Kidney (tissue), 13 donors: ENCODE measurements at regions not wholly inside any gene's neighbourhood (a gene's known extent, or its start where the extent isn't known, plus 50 kb on each side); places are given as distances from the start of the nearest gene placed in this dataset.
"Not testable (repeated sequence)": the region's sequence is repeated elsewhere in the genome, so short reads cannot be mapped to it uniquely, and the experiment has no call there.

ENCODE experiments used
- DNase-seq, 5 donors: peaks; one replicate each; pipeline ENCODE4 v3.0.0-alpha.2; 2013 to 2020
- FAIRE-seq: peaks from 2 replicates; lab custom pipeline; 2012; peaks lifted over from hg19 to GRCh38; lab: Jason Lieb, UNC
- H3K27ac ChIP-seq, 2 donors: one replicate each; pipeline ENCODE4 v1.7.0; 2013; ENCODE audit warnings: low read depth in 2 of 2, low read length in 2 of 2, inconsistent platforms in 1 of 2
- H3K27me3 ChIP-seq: one replicate; pipeline ENCODE4 v1.7.1; 2013; ENCODE audit warnings: low read length, inconsistent platforms; ENCODE audit not compliant: control insufficient read depth, insufficient read depth
- H3K36me3 ChIP-seq, 3 donors: one replicate each; pipeline versions ENCODE4 v1.7.0 to v1.7.1; 2013; ENCODE audit warnings: low read length in 3 of 3, control low read depth in 1 of 3, inconsistent platforms in 1 of 3; ENCODE audit not compliant: insufficient read depth in 3 of 3, control insufficient read depth in 2 of 3
- H3K4me1 ChIP-seq, 3 donors: one replicate each; pipeline versions ENCODE4 v1.7.0 to v1.7.1; 2013; ENCODE audit warnings: low read length in 3 of 3, inconsistent platforms in 1 of 3, low read depth in 1 of 3; ENCODE audit not compliant: control insufficient read depth in 2 of 3, insufficient read depth in 2 of 3
- H3K4me3 ChIP-seq, 3 donors: one replicate each; pipeline versions ENCODE4 v1.7.0 to v1.8.1; 2013; ENCODE audit warnings: low read length in 3 of 3, control low read depth in 1 of 3, inconsistent platforms in 1 of 3
- H3K9ac ChIP-seq, 3 donors: one replicate each; pipeline versions ENCODE4 v1.7.0 to v1.7.1; 2013; ENCODE audit warnings: low read length in 3 of 3, control low read depth in 1 of 3, inconsistent platforms in 1 of 3
- H3K9me3 ChIP-seq, 3 donors: one replicate each; pipeline versions ENCODE4 v1.7.0 to v1.7.1; 2013; ENCODE audit warnings: low read length in 3 of 3, control low read depth in 1 of 3, inconsistent platforms in 1 of 3; ENCODE audit not compliant: control insufficient read depth in 2 of 3, insufficient read depth in 1 of 3
- CTCF ChIP-seq: IDR thresholded peaks from 3 replicates; pipeline ENCODE4 v1.5.1; 2012; ENCODE audit warnings: mild to moderate bottlenecking, moderate library complexity, borderline replicate concordance; ENCODE audit not compliant: insufficient read depth; ENCODE audit errors: extremely low read depth
- intact Hi-C: fragments of 100-400 bp; cut with DNase I; formaldehyde crosslinking; loops from one replicate; pipeline ENCODE4 v1.11.1; 2022
- donor health status: control.
- donor health status: control.
- donor health status: control.
- donor health status: control.
- donor health status: control.
- donor health status: DM: yes; HTN: yes; CAD: no.
- donor health status: Normal renal cell carcinoma (clear cell type).

GRCh38 chr10:6987536-6987945, 407.5 kb upstream of the PRKCQ start:
- no peaks in the 10 kb centered on the region for H3K36me3 ChIP-seq
- H3K9me3 ChIP-seq: no peaks in the 10 kb centered on the region
- no peaks in the 10 kb centered on the region for H3K4me1 ChIP-seq
- no peak for FAIRE-seq
- intact Hi-C loops: no loop called here
- TF ChIP-seq CTCF: no peak
- peak in 4 of 5 donors; percentile 59 to 74 (median 70) for DNase-seq
- H3K4me3 ChIP-seq: no peak overlapping the region
- H3K9ac ChIP-seq: no peak overlapping the region
- H3K27ac ChIP-seq: no peak overlapping the region
- H3K27me3 ChIP-seq: no peaks in the 10 kb centered on the region

- Histone ChIP-seq H3K4me1 (no peaks in the 10 kb centered on the region), H3K27me3 (no peaks in the 10 kb centered on the region), H3K36me3 (no peaks in the 10 kb centered on the region), H3K9ac (no peak overlapping the region), H3K4me3 (no peak overlapping the region), H3K9me3 (no peaks in the 10 kb centered on the region), H3K27ac (no peak overlapping the region)
- FAIRE-seq (no peak), DNase-seq (peak in 3 of 5 donors; percentile 18 to 37 (median 30))
- no peak for TF ChIP-seq CTCF
- intact Hi-C loops: no loop called here
Observed at GRCh38 chr10:6986927-6987326, 406.9 kb upstream of the PRKCQ start.

- no peaks in the 10 kb centered on the region for H3K9me3 ChIP-seq
- no peak for TF ChIP-seq CTCF
- H3K9ac ChIP-seq: no peak overlapping the region
- no peak overlapping the region for H3K27ac ChIP-seq
- no peaks in the 10 kb centered on the region for H3K4me1 ChIP-seq
- intact Hi-C loops: no loop called here
- H3K36me3 ChIP-seq: no peaks in the 10 kb centered on the region
- no peak overlapping the region for H3K4me3 ChIP-seq
- DNase-seq (peak in 2 of 5 donors; percentile 15 to 43), FAIRE-seq (no peak)
- H3K27me3 ChIP-seq: no peaks in the 10 kb centered on the region
Observed at GRCh38 chr10:6985644-6986043, 405.6 kb upstream of the PRKCQ start.

- TF ChIP-seq CTCF: no peak
Observed at GRCh38 chr10:6984971-6985370, 404.9 kb upstream of the PRKCQ start.

GRCh38 chr10:6984016-6984415, 403.9 kb upstream of the PRKCQ start:
- H3K9me3 ChIP-seq, FAIRE-seq, H3K27me3 ChIP-seq, H3K27ac ChIP-seq, H3K9ac ChIP-seq, H3K4me3 ChIP-seq, intact Hi-C loops, H3K36me3 ChIP-seq, H3K4me1 ChIP-seq, DNase-seq: not testable (repeated sequence)

More at GRCh38 chr10:6984971-6985370, 404.9 kb upstream of the PRKCQ start:
- Histone ChIP-seq H3K27me3 (no peaks in the 10 kb centered on the region), H3K4me3 (no peak overlapping the region), H3K9me3 (no peaks in the 10 kb centered on the region), H3K36me3 (no peaks in the 10 kb centered on the region), H3K9ac (no peak overlapping the region), H3K4me1 (no peaks in the 10 kb centered on the region), H3K27ac (no peak overlapping the region)
- intact Hi-C loops: no loop called here
- FAIRE-seq (no peak), DNase-seq (no peak)
